PC-3 (cell line): ENCODE measurements at regions not wholly inside any gene's neighbourhood (a gene's known extent, or its start where the extent isn't known, plus 50 kb on each side); places are given as distances from the start of the nearest gene placed in this dataset.

ENCODE experiments used
- ATAC-seq: fragments of 200-7000 bp; cut with Tn5 transposase; 2 replicates; pipeline ENCODE4 v1.9.1; 2020; ENCODE audit warnings: mild to moderate bottlenecking, moderate library complexity
- BruUV-seq: library from RNA; stranded (reverse); fragments of 400-500 nt; replicated peaks from 2 replicates; lab custom pipeline; 2021; lab: Mats Ljungman, UMichigan
- CTCF ChIA-PET: fragments of 300-600 bp; sonication (Branson Sonifier 250); formaldehyde crosslinking; loops from one replicate; lab custom pipeline; 2022; ENCODE audit warnings: antibody characterized with exemption; lab: Charles Lee
- POLR2A ChIA-PET: fragments of 300-600 bp; sonication (Branson Sonifier 250); formaldehyde crosslinking; loops from one replicate; lab custom pipeline; 2022; ENCODE audit warnings: antibody characterized with exemption; ENCODE audit not compliant: unreplicated experiment; lab: Charles Lee
- DNase-seq: peaks from one replicate; pipeline ENCODE4 v3.0.0-alpha.2; 2015
- H2AFZ ChIP-seq: fragments of 300-600 bp; sonication (generic); 2 replicates; pipeline ENCODE4 v1.6.0; 2016; ENCODE audit warnings: antibody characterized with exemption, low read length
- H3F3A ChIP-seq: fragments of 300-600 bp; sonication (generic); one replicate; pipeline ENCODE4 v1.6.0; 2017; ENCODE audit warnings: antibody characterized with exemption, low read length, control low read depth, mild to moderate bottlenecking; ENCODE audit not compliant: unreplicated experiment
- H3K27ac ChIP-seq: fragments of 300-600 bp; sonication (generic); 2 replicates; pipeline ENCODE4 v1.5.1; 2016; ENCODE audit warnings: mild to moderate bottlenecking, low read length
- H3K27me3 ChIP-seq: fragments of 300-600 bp; sonication (generic); 2 replicates; pipeline ENCODE4 v1.6.1; 2016; ENCODE audit warnings: low read length, mixed read lengths
- H3K36me3 ChIP-seq: fragments of 300-600 bp; sonication (generic); 2 replicates; pipeline ENCODE4 v1.6.1; 2016; ENCODE audit warnings: low read depth, mixed run types, low read length, mixed read lengths
- H3K4me1 ChIP-seq: fragments of 300-600 bp; sonication (generic); 2 replicates; pipeline ENCODE4 v1.5.1; 2016; ENCODE audit warnings: low read length; ENCODE audit not compliant: insufficient read depth
- H3K4me2 ChIP-seq: fragments of 300-600 bp; sonication (generic); 2 replicates; pipeline ENCODE4 v1.6.0; 2016; ENCODE audit warnings: low read length
- H3K4me3 ChIP-seq: fragments of 300-600 bp; sonication (generic); 2 replicates; pipeline ENCODE4 v1.5.1; 2016; ENCODE audit warnings: mild to moderate bottlenecking, low read length, mixed read lengths
- H3K79me2 ChIP-seq: fragments of 300-600 bp; sonication (generic); 2 replicates; pipeline ENCODE4 v1.6.1; 2017; ENCODE audit warnings: low read length, mixed read lengths
- H3K9ac ChIP-seq: fragments of 300-600 bp; sonication (generic); 2 replicates; pipeline ENCODE4 v1.6.0; 2016; ENCODE audit warnings: mild to moderate bottlenecking, low read length
- H3K9me2 ChIP-seq: fragments of 300-600 bp; sonication (generic); replicated peaks from 2 replicates; pipeline ENCODE4 v1.6.1; 2016; ENCODE audit warnings: mixed run types, low read length, mixed read lengths
- H3K9me3 ChIP-seq: fragments of 300-600 bp; sonication (generic); 2 replicates; pipeline ENCODE4 v1.6.1; 2016; ENCODE audit warnings: low read length, mixed read lengths
- H4K20me1 ChIP-seq: fragments of 300-600 bp; sonication (generic); 2 replicates; pipeline ENCODE4 v1.6.1; 2016; ENCODE audit warnings: low read length, mixed read lengths
- CTCF ChIP-seq: fragments of 300-600 bp; sonication (generic); conservative IDR thresholded peaks from 2 replicates; pipeline ENCODE4 v1.5.1; 2017; ENCODE audit warnings: antibody characterized with exemption, low read depth, mild to moderate bottlenecking, low read length
- EZH2 ChIP-seq: fragments of 300-600 bp; sonication (generic); IDR thresholded peaks from one replicate; pipeline ENCODE4 v1.6.1; 2017; ENCODE audit warnings: antibody characterized with exemption, mild to moderate bottlenecking, low read length; ENCODE audit not compliant: unreplicated experiment
- EZH2phosphoT487 ChIP-seq: fragments of 300-600 bp; sonication (generic); IDR thresholded peaks from 2 replicates; pipeline ENCODE4 v1.6.1; 2018; ENCODE audit warnings: mild to moderate bottlenecking, antibody characterized with exemption, low read length, borderline replicate concordance
- intact Hi-C: fragments of 100-400 bp; cut with micrococcal nuclease; formaldehyde crosslinking; loops from 2 replicates; pipeline ENCODE4 v1.9.0; 2023

DNA sequence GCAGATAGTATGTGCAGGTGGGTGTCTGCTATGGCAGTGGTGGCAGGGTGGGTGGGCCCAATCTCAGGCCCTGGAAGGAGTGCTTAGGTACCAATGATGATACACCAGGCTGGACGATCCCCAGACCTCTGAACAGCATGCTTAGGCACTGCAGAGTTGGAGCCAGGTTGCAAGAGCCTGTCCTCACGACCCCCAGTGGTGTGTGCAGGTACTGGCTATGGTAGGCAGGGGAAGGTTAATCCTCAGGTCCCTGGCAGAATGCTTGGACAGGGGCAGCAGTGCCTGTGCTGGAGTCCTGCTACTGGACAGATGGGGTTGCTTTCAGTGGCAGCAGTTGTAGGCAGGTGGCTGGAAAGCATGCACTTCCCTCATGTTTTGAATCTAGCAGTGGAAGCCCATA lies 100.5 kb upstream of the NEK7 start:
- Histone ChIP-seq H3K27ac (no peak overlapping the region), H3F3A (no peaks in the 10 kb centered on the region), H3K79me2 (no peaks in the 10 kb centered on the region), H3K36me3 (no peaks in the 10 kb centered on the region), H3K9me2 (no peaks in the 10 kb centered on the region), H3K9me3 (no peaks in the 10 kb centered on the region), H3K4me2 (no peak overlapping the region), H3K9ac (no peak overlapping the region), H3K27me3 (no peaks in the 10 kb centered on the region), H4K20me1 (no peaks in the 10 kb centered on the region), H2AFZ (no peak overlapping the region), H3K4me1 (no peaks in the 10 kb centered on the region), H3K4me3 (no peak overlapping the region)
- ATAC-seq (no peak), DNase-seq (no peak)
- no TSS peak for BruUV-seq
- ChIA-PET POLR2A (no interaction called here), CTCF (no interaction called here)
- intact Hi-C loops = no loop called here
- no peak for TF ChIP-seq EZH2
- TF ChIP-seq CTCF = peak; percentile 37
- no peak for TF ChIP-seq EZH2phosphoT487

- Histone ChIP-seq H3K79me2 (no peaks in the 10 kb centered on the region), H2AFZ (peak overlapping the region; percentile 76; the same call in 1 of the 2 replicates), H3F3A (no peaks in the 10 kb centered on the region), H3K9ac (no peak overlapping the region), H3K27me3 (no peaks in the 10 kb centered on the region), H3K4me2 (no peak overlapping the region), H3K27ac (no peak overlapping the region), H3K9me3 (no peaks in the 10 kb centered on the region), H4K20me1 (no peaks in the 10 kb centered on the region), H3K9me2 (no peaks in the 10 kb centered on the region), H3K4me1 (no peaks in the 10 kb centered on the region), H3K36me3 (no peaks in the 10 kb centered on the region), H3K4me3 (no peak overlapping the region)
- intact Hi-C loops = no loop called here
- BruUV-seq = no TSS peak
- ATAC-seq (no peak), DNase-seq (peak; percentile 27)
- ChIA-PET CTCF (no interaction called here), POLR2A (no interaction called here)
- TF ChIP-seq EZH2phosphoT487 = no peak
- TF ChIP-seq EZH2 = no peak
- no peak for TF ChIP-seq CTCF
Measured at GRCh38 chr1:198064181-198064580, 92.6 kb upstream of the NEK7 start.

DNA sequence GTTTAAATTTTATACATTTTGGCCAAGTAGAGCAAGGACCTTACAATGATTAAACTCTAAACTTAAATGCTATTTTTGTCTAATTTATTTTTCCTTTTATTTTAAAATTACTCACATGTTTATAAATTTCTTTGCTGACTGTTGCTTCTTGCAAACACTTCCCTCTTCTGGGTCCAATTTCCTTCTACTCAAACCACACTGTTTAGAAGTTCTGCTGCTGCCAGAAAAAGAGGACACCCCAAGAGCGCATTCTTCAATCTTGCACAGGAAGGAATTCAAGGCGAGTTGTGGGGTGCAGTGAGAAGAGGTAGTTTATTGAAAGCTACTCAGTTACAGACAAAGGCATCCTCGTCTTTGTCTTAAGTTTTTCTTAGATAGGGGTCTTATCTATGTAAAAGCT lies 88.5 kb upstream of the NEK7 start:
- Histone ChIP-seq H4K20me1 (no peaks in the 10 kb centered on the region), H3K36me3 (no peaks in the 10 kb centered on the region), H3K79me2 (no peaks in the 10 kb centered on the region), H2AFZ (no peak overlapping the region), H3K9ac (no peak overlapping the region), H3K4me3 (no peak overlapping the region), H3K9me2 (no peaks in the 10 kb centered on the region), H3K4me1 (no peaks in the 10 kb centered on the region), H3K27me3 (no peaks in the 10 kb centered on the region), H3K27ac (no peak overlapping the region), H3F3A (no peaks in the 10 kb centered on the region), H3K4me2 (no peak overlapping the region), H3K9me3 (no peaks in the 10 kb centered on the region)
- ChIA-PET CTCF (no interaction called here), POLR2A (no interaction called here)
- ATAC-seq (no peak), DNase-seq (no peak)
- intact Hi-C loops = no loop called here
- TF ChIP-seq EZH2phosphoT487 (no peak), CTCF (no peak), EZH2 (no peak)
- no TSS peak for BruUV-seq
